ENCODE measurements at regions not wholly inside any gene's neighbourhood (a gene's known extent, or its start where the extent isn't known, plus 50 kb on each side); places are given as distances from the start of the nearest gene placed in this dataset.
"Not testable (repeated sequence)": the region's sequence is repeated elsewhere in the genome, so short reads cannot be mapped to it uniquely, and the experiment has no call there.

GRCh38 chrX:88101968-88102367, 584.4 kb downstream of the KLHL4 start:
- no peaks in the 10 kb centered on the region for H3K36me3 ChIP-seq
- intact Hi-C loops (cut with DNase I; ENCODE audit: low total_unique reads): no loop called here

GRCh38 chrX:88135735-88136134, 611.3 kb upstream of the CPXCR1 start:
- intact Hi-C loops (cut with DNase I; ENCODE audit: low total_unique reads): no loop called here

More at GRCh38 chrX:88101968-88102367, 584.4 kb downstream of the KLHL4 start:
- DNase-seq (ENCODE audit: low spot score in 2 of 2): no peak
- Histone ChIP-seq H3K4me1 (no peaks in the 10 kb centered on the region), H3K4me3 (no peak overlapping the region), H3K9me3 (no peaks in the 10 kb centered on the region), H3K27ac (no peak overlapping the region), H3K27me3 (peaks cover 0 to 41% of the 10 kb centered on the region in 2 donors)
- TF ChIP-seq POLR2AphosphoS5 (IDR thresholded peaks at IDR 0.05) (no peak), POLR2A (IDR thresholded peaks at IDR 0.05) (no peak), CTCF (IDR thresholded peaks at IDR 0.05) (no peak)

GRCh38 chrX:88136328-88136727, 610.7 kb upstream of the CPXCR1 start:
- Histone ChIP-seq H3K27me3 (peaks cover 0 to 21% of the 10 kb centered on the region in 2 donors), H3K27ac (no peak overlapping the region), H3K4me1 (no peaks in the 10 kb centered on the region), H3K36me3 (no peaks in the 10 kb centered on the region), H3K9me3 (no peaks in the 10 kb centered on the region), H3K4me3 (no peak overlapping the region)
- DNase-seq (ENCODE audit: low spot score in 2 of 2): no peak
- intact Hi-C loops (cut with DNase I; ENCODE audit: low total_unique reads): no loop called here
- TF ChIP-seq POLR2AphosphoS5 (IDR thresholded peaks at IDR 0.05) (no peak), CTCF (IDR thresholded peaks at IDR 0.05) (no peak), POLR2A (IDR thresholded peaks at IDR 0.05) (no peak)

More at GRCh38 chrX:88135735-88136134, 611.3 kb upstream of the CPXCR1 start:
- DNase-seq (ENCODE audit: low spot score in 2 of 2): no peak
- H3K4me1 ChIP-seq: no peaks in the 10 kb centered on the region
- no peak overlapping the region for H3K4me3 ChIP-seq
- no peak for TF ChIP-seq POLR2AphosphoS5 (IDR thresholded peaks at IDR 0.05)
- TF ChIP-seq POLR2A (IDR thresholded peaks at IDR 0.05): no peak
- no peak for TF ChIP-seq CTCF (IDR thresholded peaks at IDR 0.05)
- no peaks in the 10 kb centered on the region for H3K36me3 ChIP-seq
- H3K27me3 ChIP-seq: peaks cover 0 to 18% of the 10 kb centered on the region in 2 donors
- no peaks in the 10 kb centered on the region for H3K9me3 ChIP-seq
- no peak overlapping the region for H3K27ac ChIP-seq

- Histone ChIP-seq H3K27me3 (no peaks in the 10 kb centered on the region), H3K36me3 (no peaks in the 10 kb centered on the region), H3K4me1 (no peaks in the 10 kb centered on the region), H3K4me3 (no peak overlapping the region), H3K27ac (no peak overlapping the region), H3K9me3 (no peaks in the 10 kb centered on the region)
- DNase-seq (ENCODE audit: low spot score in 2 of 2): no peak
- no peak for TF ChIP-seq POLR2A (IDR thresholded peaks at IDR 0.05)
- TF ChIP-seq CTCF (IDR thresholded peaks at IDR 0.05): no peak
- no peak for TF ChIP-seq POLR2AphosphoS5 (IDR thresholded peaks at IDR 0.05)
- intact Hi-C loops (cut with DNase I; ENCODE audit: low total_unique reads): no loop called here
Measured at GRCh38 chrX:88146577-88146976, 600.4 kb upstream of the CPXCR1 start.

- Histone ChIP-seq H3K4me3 (no peak overlapping the region), H3K4me1 (no peaks in the 10 kb centered on the region), H3K27ac (no peak overlapping the region), H3K27me3 (peaks cover 0 to 25% of the 10 kb centered on the region in 2 donors), H3K9me3 (peaks cover 0 to 9% of the 10 kb centered on the region in 2 donors), H3K36me3 (no peaks in the 10 kb centered on the region)
- intact Hi-C loops (cut with DNase I; ENCODE audit: low total_unique reads): no loop called here
- DNase-seq (ENCODE audit: low spot score in 2 of 2): no peak
- no peak for TF ChIP-seq POLR2AphosphoS5 (IDR thresholded peaks at IDR 0.05)
- TF ChIP-seq POLR2A (IDR thresholded peaks at IDR 0.05): no peak
Measured at GRCh38 chrX:88170553-88170952, 576.5 kb upstream of the CPXCR1 start.

- DNase-seq (ENCODE audit: low spot score in 2 of 2); H3K27ac ChIP-seq; H3K4me1 ChIP-seq; intact Hi-C loops (cut with DNase I; ENCODE audit: low total_unique reads); H3K36me3 ChIP-seq; H3K9me3 ChIP-seq; H3K4me3 ChIP-seq: not testable (repeated sequence)
- H3K27me3 ChIP-seq: peaks cover 0 to 41% of the 10 kb centered on the region in 2 donors
Measured at GRCh38 chrX:88173932-88174440, 573.0 kb upstream of the CPXCR1 start.

Data from breast epithelium (tissue), 4 donors.